A673 (cell line): ENCODE measurements at regions not wholly inside any gene's neighbourhood (a gene's known extent, or its start where the extent isn't known, plus 50 kb on each side); places are given as distances from the start of the nearest gene placed in this dataset.

Experiments used
- BruUV-seq: library from RNA; stranded (reverse); fragments of 400-500 nt; replicated peaks from 2 replicates; lab custom pipeline; 2021; lab: Mats Ljungman, UMichigan
- CTCF ChIA-PET: fragments of 300-600 bp; sonication (Branson Sonifier 250); formaldehyde crosslinking; loops from one replicate; lab custom pipeline; 2022; ENCODE audit warnings: antibody characterized with exemption; lab: Charles Lee
- POLR2A ChIA-PET: fragments of 300-600 bp; sonication (Branson Sonifier 250); formaldehyde crosslinking; loops from one replicate; lab custom pipeline; 2022; ENCODE audit warnings: antibody characterized with exemption; ENCODE audit not compliant: low non-redundant PET; lab: Charles Lee
- DNase-seq: peaks from one replicate; pipeline ENCODE4 v3.0.0-alpha.2; 2015; ENCODE audit warnings: low spot score
- H3K27ac ChIP-seq: fragments of 200-600 bp; sonication (generic); 2 replicates; pipeline ENCODE4 v1.5.1; 2016; ENCODE audit warnings: mixed run types, low read depth, mild to moderate bottlenecking, mixed read lengths, antibody characterized with exemption, low read length; ENCODE audit not compliant: poor library complexity, severe bottlenecking
- H3K27me3 ChIP-seq: fragments of 200-600 bp; sonication (generic); replicated peaks from 2 replicates; pipeline ENCODE4 v1.6.1; 2017; ENCODE audit warnings: mixed run types, low read depth, mild to moderate bottlenecking, mixed read lengths, antibody characterized with exemption, low read length; ENCODE audit not compliant: insufficient read depth, poor library complexity
- H3K36me3 ChIP-seq: fragments of 200-600 bp; sonication (generic); 2 replicates; pipeline ENCODE4 v1.6.1; 2016; ENCODE audit warnings: mixed run types, mild to moderate bottlenecking, mixed read lengths, antibody characterized with exemption, low read length; ENCODE audit not compliant: insufficient read depth, poor library complexity, severe bottlenecking
- H3K4me1 ChIP-seq: fragments of 200-600 bp; sonication (generic); 2 replicates; pipeline ENCODE4 v1.6.1; 2017; ENCODE audit warnings: mixed run types, mild to moderate bottlenecking, mixed read lengths, antibody characterized with exemption, low read length; ENCODE audit not compliant: insufficient read depth, poor library complexity, severe bottlenecking
- H3K4me3 ChIP-seq: fragments of 200-600 bp; sonication (generic); 2 replicates; pipeline ENCODE4 v1.5.1; 2016; ENCODE audit warnings: low read depth, mixed run types, mild to moderate bottlenecking, mixed read lengths, low read length; ENCODE audit not compliant: poor library complexity, severe bottlenecking
- H3K9me3 ChIP-seq: fragments of 200-600 bp; sonication (generic); 2 replicates; pipeline ENCODE4 v1.6.1; 2016; ENCODE audit warnings: mixed run types, low read depth, mild to moderate bottlenecking, mixed read lengths, antibody characterized with exemption, low read length; ENCODE audit not compliant: poor library complexity, severe bottlenecking
- EZH2 ChIP-seq: fragments of 200-600 bp; sonication (generic); IDR thresholded peaks from 2 replicates; pipeline ENCODE4 v1.6.1; 2017; ENCODE audit warnings: borderline replicate concordance, low read depth, mild to moderate bottlenecking, mixed read lengths, antibody characterized with exemption, low read length; ENCODE audit not compliant: poor library complexity, severe bottlenecking
- intact Hi-C: fragments of 100-400 bp; cut with micrococcal nuclease; formaldehyde crosslinking; loops from one replicate; pipeline ENCODE4 v1.10.0; 2022; ENCODE audit not compliant: unreplicated experiment
- TF ChIP-seq, protein P1 (sequence below): fragments of 300-800, 200-600 bp; sonication (generic); conservative IDR thresholded peaks from 2 replicates; pipeline ENCODE4 v1.5.1; 2017; ENCODE audit warnings: low read depth, mild to moderate bottlenecking, antibody characterized with exemption, low read length, moderate library complexity, mixed read lengths

DNA sequence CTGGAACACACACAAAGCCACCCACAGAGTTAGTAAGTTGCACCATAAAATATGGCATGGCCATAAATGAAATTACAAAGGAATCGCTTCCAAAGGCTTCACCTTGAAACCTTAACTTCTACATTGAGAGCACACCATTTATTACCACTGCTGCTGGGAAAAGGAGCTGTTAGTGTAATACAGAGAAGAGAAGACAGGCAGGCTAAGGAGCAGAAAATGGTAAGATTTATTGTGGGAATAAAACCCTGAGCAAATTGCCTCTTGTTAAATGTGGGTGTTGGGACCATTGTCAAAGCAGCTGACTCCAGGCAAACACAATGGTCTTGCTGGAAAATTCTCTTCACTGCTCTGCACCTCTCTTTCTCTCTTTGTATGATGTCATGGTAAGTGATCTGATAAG is 79.2 kb upstream of the NHS start:
- intact Hi-C loops: no loop called here

DNA sequence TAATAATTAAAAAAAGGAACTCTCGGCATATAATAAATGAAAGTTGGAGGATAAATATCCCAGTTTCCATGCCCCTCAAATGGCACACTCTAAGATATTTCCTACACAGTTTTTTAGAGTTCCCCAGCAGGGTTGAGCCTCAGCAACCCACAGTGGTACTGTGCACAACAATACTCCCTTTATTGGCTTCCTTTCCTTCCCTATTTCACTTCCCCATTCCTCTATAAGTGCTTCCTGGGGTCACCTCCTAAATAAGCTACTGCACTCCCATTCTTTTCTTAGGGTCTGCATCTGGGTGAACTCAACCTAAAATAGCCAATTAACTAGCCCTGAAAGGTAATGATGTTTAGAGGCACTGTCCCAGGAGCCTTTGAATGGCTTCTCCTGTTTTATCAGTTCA is 76.4 kb upstream of the NHS start:
- TF ChIP-seq, protein P1, sequence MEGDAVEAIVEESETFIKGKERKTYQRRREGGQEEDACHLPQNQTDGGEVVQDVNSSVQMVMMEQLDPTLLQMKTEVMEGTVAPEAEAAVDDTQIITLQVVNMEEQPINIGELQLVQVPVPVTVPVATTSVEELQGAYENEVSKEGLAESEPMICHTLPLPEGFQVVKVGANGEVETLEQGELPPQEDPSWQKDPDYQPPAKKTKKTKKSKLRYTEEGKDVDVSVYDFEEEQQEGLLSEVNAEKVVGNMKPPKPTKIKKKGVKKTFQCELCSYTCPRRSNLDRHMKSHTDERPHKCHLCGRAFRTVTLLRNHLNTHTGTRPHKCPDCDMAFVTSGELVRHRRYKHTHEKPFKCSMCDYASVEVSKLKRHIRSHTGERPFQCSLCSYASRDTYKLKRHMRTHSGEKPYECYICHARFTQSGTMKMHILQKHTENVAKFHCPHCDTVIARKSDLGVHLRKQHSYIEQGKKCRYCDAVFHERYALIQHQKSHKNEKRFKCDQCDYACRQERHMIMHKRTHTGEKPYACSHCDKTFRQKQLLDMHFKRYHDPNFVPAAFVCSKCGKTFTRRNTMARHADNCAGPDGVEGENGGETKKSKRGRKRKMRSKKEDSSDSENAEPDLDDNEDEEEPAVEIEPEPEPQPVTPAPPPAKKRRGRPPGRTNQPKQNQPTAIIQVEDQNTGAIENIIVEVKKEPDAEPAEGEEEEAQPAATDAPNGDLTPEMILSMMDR: no peak
- TF ChIP-seq EZH2: no peak
- no peak for DNase-seq
- Histone ChIP-seq H3K36me3 (no peaks in the 10 kb centered on the region), H3K9me3 (no peaks in the 10 kb centered on the region), H3K4me1 (no peaks in the 10 kb centered on the region), H3K4me3 (no peak overlapping the region), H3K27ac (no peak overlapping the region), H3K27me3 (no peaks in the 10 kb centered on the region)
- no TSS peak for BruUV-seq
- ChIA-PET CTCF (no interaction called here), POLR2A (no interaction called here)
- intact Hi-C loops: no loop called here

More for the DNA sequence above, 79.2 kb upstream of the NHS start:
- Histone ChIP-seq H3K27ac (no peak overlapping the region), H3K9me3 (no peaks in the 10 kb centered on the region), H3K27me3 (no peaks in the 10 kb centered on the region), H3K4me1 (no peaks in the 10 kb centered on the region), H3K36me3 (no peaks in the 10 kb centered on the region), H3K4me3 (no peak overlapping the region)
- ChIA-PET CTCF (no interaction called here), POLR2A (no interaction called here)
- no peak for DNase-seq
- TF ChIP-seq, protein P1: no peak
- no peak for TF ChIP-seq EZH2
- no TSS peak for BruUV-seq

DNA sequence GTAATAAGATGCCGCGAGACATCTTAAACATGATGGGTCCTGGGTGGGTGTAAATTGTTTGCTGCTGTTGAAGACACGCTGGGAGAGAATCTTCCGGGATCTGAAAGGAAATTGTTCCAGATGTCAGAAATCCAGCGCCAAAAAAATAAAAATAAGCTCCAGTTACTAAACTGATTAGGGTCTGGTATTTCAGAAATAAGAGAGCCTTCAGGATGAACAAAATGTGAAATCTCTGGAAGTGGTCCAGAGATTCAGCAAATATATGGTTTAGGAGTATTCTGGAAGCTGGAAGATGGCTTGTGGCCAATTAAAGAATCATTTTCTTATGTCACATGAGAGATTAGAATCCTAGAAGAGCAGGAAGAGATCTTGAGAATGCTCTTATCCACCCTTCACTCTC is 75.8 kb upstream of the NHS start:
- Histone ChIP-seq H3K4me1 (no peaks in the 10 kb centered on the region), H3K9me3 (no peaks in the 10 kb centered on the region)
- CTCF ChIA-PET: no interaction called here

More for the DNA sequence above, 75.8 kb upstream of the NHS start:
- TF ChIP-seq, protein P1: no peak
- TF ChIP-seq EZH2: no peak
- no peak overlapping the region for H3K4me3 ChIP-seq
- POLR2A ChIA-PET: no interaction called here
- no TSS peak for BruUV-seq
- no peak for DNase-seq
- no peaks in the 10 kb centered on the region for H3K36me3 ChIP-seq
- no peak overlapping the region for H3K27ac ChIP-seq
- intact Hi-C loops: no loop called here
- H3K27me3 ChIP-seq: no peaks in the 10 kb centered on the region
